ENCODE measurements at regions not wholly inside any gene's neighbourhood (a gene's known extent, or its start where the extent isn't known, plus 50 kb on each side); places are given as distances from the start of the nearest gene placed in this dataset.

- Histone ChIP-seq H3K36me3 (no peaks in the 10 kb centered on the region), H3K9me3 (no peaks in the 10 kb centered on the region), H3K4me3 (no peak overlapping the region), H3K27me3 (no peaks in the 10 kb centered on the region), H3K27ac (no peak overlapping the region), H3K4me1 (no peaks in the 10 kb centered on the region)
- TF ChIP-seq POLR2A (IDR thresholded peaks at IDR 0.05): no peak
- no peak for TF ChIP-seq CTCF (IDR thresholded peaks at IDR 0.05)
- TF ChIP-seq POLR2AphosphoS5 (IDR thresholded peaks at IDR 0.05): no peak
- TF ChIP-seq EP300 (IDR thresholded peaks at IDR 0.05): no peak
- no peak for DNase-seq (ENCODE audit: low spot score in 2 of 2)
- 86% methylated on average over 1 of the region's 1 CpG for WGBS
These were observed 78.2 kb downstream of the LIG4 start for GRCh38 chr13:108137176-108137575.

DNA sequence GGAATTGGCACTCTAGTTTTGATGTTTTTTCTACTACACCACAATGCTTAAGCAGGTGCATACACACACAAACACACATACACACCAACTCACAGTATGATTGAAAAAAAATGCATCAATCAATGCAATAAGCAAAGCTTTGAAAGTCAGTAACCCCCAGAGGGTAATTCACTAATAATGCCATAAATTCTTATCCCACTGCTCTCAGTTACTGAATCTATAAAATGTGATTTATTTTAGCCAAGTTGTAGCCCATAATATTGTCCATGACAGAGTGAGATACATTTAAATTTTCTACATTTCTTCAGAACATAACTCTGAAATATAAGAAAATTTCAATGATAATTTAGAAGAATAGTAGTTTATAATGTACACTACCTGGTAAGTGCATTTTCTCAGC, 87.9 kb downstream of the LIG4 start:
- H3K4me1 ChIP-seq: no peaks in the 10 kb centered on the region
- H3K4me3 ChIP-seq: no peak overlapping the region
- no peak for DNase-seq (ENCODE audit: low spot score in 2 of 2)
- H3K36me3 ChIP-seq: no peaks in the 10 kb centered on the region
- TF ChIP-seq CTCF (IDR thresholded peaks at IDR 0.05) (no peak), POLR2A (IDR thresholded peaks at IDR 0.05) (no peak)
- no peaks in the 10 kb centered on the region for H3K27me3 ChIP-seq
- no peaks in the 10 kb centered on the region for H3K9me3 ChIP-seq
- no peak overlapping the region for H3K27ac ChIP-seq

DNA sequence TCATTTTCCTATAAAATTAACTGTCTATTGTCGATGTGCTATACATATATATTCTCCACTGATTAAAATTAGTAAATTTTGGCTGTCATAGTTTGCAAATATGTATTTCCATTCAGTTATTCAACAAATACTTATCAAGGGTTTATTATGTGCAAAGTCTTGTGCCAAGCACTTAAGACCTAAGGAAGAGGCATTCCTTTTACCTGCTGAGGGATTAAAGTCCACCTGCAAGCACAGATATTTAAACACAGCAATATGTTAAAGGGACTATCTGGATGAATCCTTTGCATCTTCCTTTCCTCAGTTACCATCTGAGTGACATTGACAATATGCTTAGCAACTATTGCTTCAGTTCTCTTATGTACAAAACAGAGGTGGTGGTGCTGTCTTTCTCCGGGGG, 89.3 kb downstream of the LIG4 start:
- DNase-seq (ENCODE audit: low spot score in 2 of 2): no peak
- H3K9me3 ChIP-seq: no peaks in the 10 kb centered on the region
- 97% methylated on average over 2 of the region's 2 CpGs for WGBS
- H3K27ac ChIP-seq: no peak overlapping the region
- no peak for TF ChIP-seq CTCF (IDR thresholded peaks at IDR 0.05)
- no peak for TF ChIP-seq EP300 (IDR thresholded peaks at IDR 0.05)
- no peak for TF ChIP-seq POLR2AphosphoS5 (IDR thresholded peaks at IDR 0.05)
- no peak for TF ChIP-seq POLR2A (IDR thresholded peaks at IDR 0.05)
- no peak overlapping the region for H3K4me3 ChIP-seq
- H3K36me3 ChIP-seq: no peaks in the 10 kb centered on the region
- H3K27me3 ChIP-seq: no peaks in the 10 kb centered on the region
- no peaks in the 10 kb centered on the region for H3K4me1 ChIP-seq

DNA sequence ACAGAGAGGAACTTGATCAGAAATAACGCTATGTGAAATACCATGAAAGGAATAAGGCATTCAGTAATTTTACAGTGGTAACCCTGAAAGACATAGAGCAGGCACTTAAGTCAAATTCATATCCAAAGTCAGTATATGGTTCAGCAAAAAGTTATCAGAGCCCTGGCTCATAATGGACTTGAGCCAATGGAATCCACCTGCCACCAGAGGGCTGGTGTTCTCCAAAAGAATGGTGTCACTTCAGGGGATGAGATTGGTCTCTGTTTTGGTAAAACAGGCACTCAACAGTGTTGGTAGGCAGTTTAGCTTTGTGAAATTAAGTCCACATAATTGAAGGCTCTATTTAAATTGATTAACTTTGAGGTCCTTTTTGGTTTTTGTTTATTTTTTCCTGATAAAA, 93.9 kb downstream of the LIG4 start:
- no peak overlapping the region for H3K27ac ChIP-seq
- no peaks in the 10 kb centered on the region for H3K27me3 ChIP-seq
- no peak for DNase-seq (ENCODE audit: low spot score in 2 of 2)
- no peak for TF ChIP-seq POLR2AphosphoS5 (IDR thresholded peaks at IDR 0.05)
- TF ChIP-seq EP300 (IDR thresholded peaks at IDR 0.05): no peak
- TF ChIP-seq POLR2A (IDR thresholded peaks at IDR 0.05): no peak
- no peak for TF ChIP-seq CTCF (IDR thresholded peaks at IDR 0.05)
- no peaks in the 10 kb centered on the region for H3K36me3 ChIP-seq
- no peak overlapping the region for H3K4me3 ChIP-seq
- H3K4me1 ChIP-seq: no peaks in the 10 kb centered on the region
- 88% methylated on average over 1 of the region's 1 CpG for WGBS
- H3K9me3 ChIP-seq: no peaks in the 10 kb centered on the region

- WGBS: 67% methylated on average over 7 of the region's 7 CpGs
- no peak overlapping the region for H3K27ac ChIP-seq
- H3K4me1 ChIP-seq: no peaks in the 10 kb centered on the region
- H3K27me3 ChIP-seq: no peaks in the 10 kb centered on the region
- no peaks in the 10 kb centered on the region for H3K9me3 ChIP-seq
- DNase-seq (ENCODE audit: low spot score in 2 of 2): no peak
- H3K4me3 ChIP-seq: no peak overlapping the region
- no peaks in the 10 kb centered on the region for H3K36me3 ChIP-seq
- TF ChIP-seq POLR2AphosphoS5 (IDR thresholded peaks at IDR 0.05) (no peak), POLR2A (IDR thresholded peaks at IDR 0.05) (no peak), CTCF (IDR thresholded peaks at IDR 0.05) (no peak), EP300 (IDR thresholded peaks at IDR 0.05) (no peak)
These were observed 94.5 kb downstream of the LIG4 start for GRCh38 chr13:108120856-108121255.
